BJ (cell line): ENCODE measurements at regions not wholly inside any gene's neighbourhood (a gene's known extent, or its start where the extent isn't known, plus 50 kb on each side); places are given as distances from the start of the nearest gene placed in this dataset.

ENCODE experiments used
- CTCF ChIA-PET: fragments of 350-600 bp; formaldehyde crosslinking; extraction: SDS; loops from one replicate; lab custom pipeline; 2021; ENCODE audit warnings: antibody characterized with exemption, inconsistent platforms; lab: Yijun Ruan, JAX
- POLR2A ChIA-PET: fragments of 300-600 bp; sonication (Branson Sonifier 250); formaldehyde crosslinking; extraction: SDS; loops from one replicate; lab custom pipeline; 2021; ENCODE audit warnings: antibody characterized with exemption; lab: Charles Lee
- DNase-seq: peaks from one replicate; pipeline ENCODE4 v3.0.0-alpha.2; 2011; ENCODE audit warnings: low read depth
- H3K27me3 ChIP-seq: 2 replicates; pipeline ENCODE4 v1.6.0; 2011; ENCODE audit warnings: low read length; ENCODE audit not compliant: control insufficient read depth, insufficient read depth
- H3K36me3 ChIP-seq: 2 replicates; pipeline ENCODE4 v1.5.1; 2011; ENCODE audit warnings: low read length; ENCODE audit not compliant: control insufficient read depth, insufficient read depth
- H3K4me3 ChIP-seq: 2 replicates; pipeline ENCODE4 v1.5.1; 2011; ENCODE audit warnings: low read depth, mild to moderate bottlenecking, control low read depth, low read length
- TF ChIP-seq, protein P1 (sequence below): IDR thresholded peaks from 2 replicates; pipeline ENCODE4 v1.5.1; 2011; ENCODE audit warnings: low read depth, mild to moderate bottlenecking, control low read depth, inconsistent platforms, low read length, moderate library complexity; ENCODE audit not compliant: insufficient read depth

DNA sequence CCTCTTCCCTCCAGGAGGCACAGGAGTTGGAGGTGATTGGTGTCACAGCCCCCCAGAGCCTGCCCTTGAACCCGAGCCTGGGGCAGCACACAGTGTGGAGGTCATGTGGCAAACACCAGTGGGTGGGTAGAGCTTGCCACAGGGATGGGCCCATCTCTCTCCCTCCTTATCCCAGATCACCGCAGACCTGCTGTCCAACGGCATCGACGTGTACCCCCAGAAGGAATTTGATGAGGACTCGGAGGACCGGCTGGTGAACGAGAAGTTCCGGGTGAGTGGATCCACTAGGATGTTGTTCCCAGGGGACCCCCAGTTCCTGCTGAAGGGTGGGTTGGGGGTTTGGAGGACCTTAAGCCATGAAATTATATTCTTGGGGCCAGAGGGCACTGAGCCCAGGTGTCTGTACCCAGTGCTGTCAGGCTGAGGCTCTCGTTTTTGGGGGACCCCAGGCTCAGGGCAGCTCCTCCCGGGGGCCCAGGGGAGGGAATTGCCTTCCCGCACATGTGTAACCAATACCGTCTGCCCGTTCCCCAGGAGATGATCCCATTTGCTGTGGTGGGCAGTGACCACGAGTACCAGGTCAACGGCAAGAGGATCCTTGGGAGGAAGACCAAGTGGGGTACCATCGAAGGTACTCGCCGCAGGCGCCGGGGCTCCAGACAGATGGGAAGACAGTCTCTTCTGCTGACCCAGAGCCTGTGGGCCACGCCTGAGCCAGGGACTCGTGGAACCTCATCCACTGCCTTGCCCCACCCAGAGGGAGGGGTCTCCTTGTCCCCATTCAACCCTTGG lies 351.9 kb downstream of the SEC14L1 start:
- DNase-seq, result no peak
- ChIA-PET CTCF (interaction anchor here (0.5 to 2.8 kb wide), 6 partner anchors 11 to 161 kb away, joined by 3 to 15 read pairs (median 3); no protein-coding TSS in a partner anchor), POLR2A (no interaction called here)
- Histone ChIP-seq H3K27me3 (no peaks in the 10 kb centered on the region), H3K4me3 (no peak overlapping the region), H3K36me3 (peaks cover 73% of the 10 kb centered on the region)
- TF ChIP-seq, protein P1, sequence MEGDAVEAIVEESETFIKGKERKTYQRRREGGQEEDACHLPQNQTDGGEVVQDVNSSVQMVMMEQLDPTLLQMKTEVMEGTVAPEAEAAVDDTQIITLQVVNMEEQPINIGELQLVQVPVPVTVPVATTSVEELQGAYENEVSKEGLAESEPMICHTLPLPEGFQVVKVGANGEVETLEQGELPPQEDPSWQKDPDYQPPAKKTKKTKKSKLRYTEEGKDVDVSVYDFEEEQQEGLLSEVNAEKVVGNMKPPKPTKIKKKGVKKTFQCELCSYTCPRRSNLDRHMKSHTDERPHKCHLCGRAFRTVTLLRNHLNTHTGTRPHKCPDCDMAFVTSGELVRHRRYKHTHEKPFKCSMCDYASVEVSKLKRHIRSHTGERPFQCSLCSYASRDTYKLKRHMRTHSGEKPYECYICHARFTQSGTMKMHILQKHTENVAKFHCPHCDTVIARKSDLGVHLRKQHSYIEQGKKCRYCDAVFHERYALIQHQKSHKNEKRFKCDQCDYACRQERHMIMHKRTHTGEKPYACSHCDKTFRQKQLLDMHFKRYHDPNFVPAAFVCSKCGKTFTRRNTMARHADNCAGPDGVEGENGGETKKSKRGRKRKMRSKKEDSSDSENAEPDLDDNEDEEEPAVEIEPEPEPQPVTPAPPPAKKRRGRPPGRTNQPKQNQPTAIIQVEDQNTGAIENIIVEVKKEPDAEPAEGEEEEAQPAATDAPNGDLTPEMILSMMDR, result no peak

DNA sequence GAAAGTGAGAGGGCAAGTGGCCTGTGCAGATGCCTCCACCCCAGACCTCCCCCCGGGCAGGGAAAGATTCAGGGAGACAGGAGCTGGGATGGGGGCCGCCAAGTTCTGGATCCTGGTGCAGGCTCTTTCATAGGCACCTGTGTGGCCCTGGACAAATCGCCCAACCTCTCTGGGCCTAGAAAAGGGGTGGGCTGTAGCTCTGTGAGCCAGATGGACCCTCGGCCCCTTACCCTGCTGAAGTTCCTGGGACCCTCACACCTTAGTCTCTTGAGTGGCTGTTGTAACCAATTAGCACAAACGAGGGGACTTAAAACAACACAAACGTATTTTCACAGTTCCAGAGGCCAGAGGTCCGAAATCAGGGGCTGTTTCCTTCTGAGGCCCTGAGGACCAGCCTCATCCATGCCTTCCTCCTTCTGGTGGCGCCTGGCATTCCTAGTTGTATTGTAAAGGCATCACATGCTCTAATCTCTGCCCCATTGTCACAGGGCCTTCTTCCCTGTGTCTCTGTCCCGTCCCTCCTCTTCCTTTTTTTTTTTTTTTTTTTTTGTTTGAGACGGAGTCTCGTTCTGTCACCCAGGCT lies 352.6 kb downstream of the SEC14L1 start:
- TF ChIP-seq, protein P1, result no peak
- no peaks in the 10 kb centered on the region for H3K27me3 ChIP-seq
- POLR2A ChIA-PET, result no interaction called here
- CTCF ChIA-PET, result interaction anchor here (0.8 to 2.8 kb wide), 4 partner anchors 10 to 161 kb away, joined by 3 to 15 read pairs (median 4); no protein-coding TSS in a partner anchor
- H3K36me3 ChIP-seq, result peaks cover 69% of the 10 kb centered on the region
- no peak overlapping the region for H3K4me3 ChIP-seq
- no peak for DNase-seq

DNA sequence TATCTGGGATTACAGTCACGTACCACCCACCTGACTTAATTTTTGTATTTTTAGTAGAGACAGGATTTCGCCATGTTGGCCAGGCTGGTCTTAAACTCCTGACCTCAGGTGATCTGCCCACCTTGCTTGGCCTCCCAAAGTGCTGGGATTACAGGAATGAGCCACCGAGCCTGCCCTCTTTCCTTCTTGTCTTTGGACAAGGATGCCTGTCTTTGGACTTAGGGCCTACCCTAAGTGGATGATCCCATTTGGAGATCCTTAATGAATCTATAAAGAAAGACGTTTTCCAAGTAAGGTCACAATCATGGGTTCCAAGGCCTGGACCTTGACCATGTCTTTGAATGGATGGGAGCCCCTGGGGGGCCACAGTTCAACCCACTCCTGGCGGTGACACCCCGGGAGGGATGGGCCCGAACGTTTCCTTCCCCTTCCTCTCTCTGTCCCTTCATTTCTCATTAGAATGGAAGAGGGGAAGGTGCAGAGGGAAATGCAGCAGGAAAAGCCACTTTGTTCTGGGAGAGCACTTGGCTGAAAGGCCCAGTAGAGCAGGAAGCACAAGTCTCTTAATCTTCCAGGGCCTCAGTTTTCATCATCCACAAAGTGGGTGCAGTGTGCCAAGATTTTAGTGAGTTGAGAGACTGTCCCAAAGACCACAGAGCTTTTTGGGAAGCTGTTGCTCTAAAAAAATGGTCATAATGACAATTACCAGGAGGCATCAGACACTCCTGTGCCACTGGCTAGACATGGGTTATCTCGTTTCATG lies 353.3 kb downstream of the SEC14L1 start:
- ChIA-PET POLR2A (no interaction called here), CTCF (interaction anchor here (0.6 to 4.1 kb wide), 24 partner anchors 9 to 521 kb away, joined by 3 to 68 read pairs (median 4); no protein-coding TSS in a partner anchor)
- H3K4me3 ChIP-seq, result no peak overlapping the region
- DNase-seq, result no peak
- no peaks in the 10 kb centered on the region for H3K27me3 ChIP-seq
- peaks cover 66% of the 10 kb centered on the region for H3K36me3 ChIP-seq
- TF ChIP-seq, protein P1, result no peak

DNA sequence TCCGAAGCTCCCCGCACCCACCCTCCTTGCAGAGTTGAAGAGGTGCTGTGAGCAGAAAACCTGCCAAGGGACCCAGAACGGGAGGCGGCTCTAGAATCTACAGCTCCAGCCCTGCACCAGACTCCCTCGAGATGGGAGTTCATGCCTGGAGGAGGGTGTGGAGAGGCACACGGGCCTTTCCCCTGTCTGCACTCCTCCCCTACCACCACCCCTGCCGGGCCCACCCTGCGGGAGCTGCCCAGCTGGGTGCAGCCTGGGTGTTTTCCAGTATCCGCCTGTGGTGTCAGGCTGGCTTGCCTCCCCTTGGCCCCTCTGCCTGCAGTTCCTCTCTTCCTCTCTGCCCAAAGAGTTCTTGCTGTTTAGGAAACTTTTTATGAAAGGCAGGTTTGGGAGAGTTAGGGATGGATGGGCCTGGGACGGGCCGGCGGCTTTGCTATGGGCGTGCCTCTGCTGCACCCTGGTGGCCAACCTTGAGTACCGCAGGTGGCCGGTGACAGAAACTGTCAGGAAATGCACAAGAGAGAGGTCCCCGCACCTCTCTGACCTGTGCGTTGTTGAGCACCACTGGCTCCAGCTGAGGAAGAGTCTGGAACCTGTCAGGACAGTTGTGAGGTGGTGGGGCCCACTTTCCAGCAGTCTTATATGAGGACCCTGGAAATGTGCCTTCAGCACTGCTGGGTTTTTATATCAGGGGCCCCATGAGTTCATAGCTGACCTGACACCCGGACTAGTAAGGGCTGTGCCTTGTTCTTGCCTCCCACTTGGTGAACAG lies 354.1 kb downstream of the SEC14L1 start:
- TF ChIP-seq, protein P1, result peak; percentile 91
- DNase-seq, result no peak
- ChIA-PET CTCF (interaction anchor here (0.6 to 4.1 kb wide), 30 partner anchors 8 to 520 kb away, joined by 3 to 68 read pairs (median 4); no protein-coding TSS in a partner anchor), POLR2A (no interaction called here)
- Histone ChIP-seq H3K27me3 (no peaks in the 10 kb centered on the region), H3K36me3 (peaks cover 67% of the 10 kb centered on the region), H3K4me3 (no peak overlapping the region)
